ENCODE measurements at regions not wholly inside any gene's neighbourhood (a gene's known extent, or its start where the extent isn't known, plus 50 kb on each side); places are given as distances from the start of the nearest gene placed in this dataset.
A peak's percentile ranks its signal among the peaks of the same experiment; 100 is the strongest.

DNA sequence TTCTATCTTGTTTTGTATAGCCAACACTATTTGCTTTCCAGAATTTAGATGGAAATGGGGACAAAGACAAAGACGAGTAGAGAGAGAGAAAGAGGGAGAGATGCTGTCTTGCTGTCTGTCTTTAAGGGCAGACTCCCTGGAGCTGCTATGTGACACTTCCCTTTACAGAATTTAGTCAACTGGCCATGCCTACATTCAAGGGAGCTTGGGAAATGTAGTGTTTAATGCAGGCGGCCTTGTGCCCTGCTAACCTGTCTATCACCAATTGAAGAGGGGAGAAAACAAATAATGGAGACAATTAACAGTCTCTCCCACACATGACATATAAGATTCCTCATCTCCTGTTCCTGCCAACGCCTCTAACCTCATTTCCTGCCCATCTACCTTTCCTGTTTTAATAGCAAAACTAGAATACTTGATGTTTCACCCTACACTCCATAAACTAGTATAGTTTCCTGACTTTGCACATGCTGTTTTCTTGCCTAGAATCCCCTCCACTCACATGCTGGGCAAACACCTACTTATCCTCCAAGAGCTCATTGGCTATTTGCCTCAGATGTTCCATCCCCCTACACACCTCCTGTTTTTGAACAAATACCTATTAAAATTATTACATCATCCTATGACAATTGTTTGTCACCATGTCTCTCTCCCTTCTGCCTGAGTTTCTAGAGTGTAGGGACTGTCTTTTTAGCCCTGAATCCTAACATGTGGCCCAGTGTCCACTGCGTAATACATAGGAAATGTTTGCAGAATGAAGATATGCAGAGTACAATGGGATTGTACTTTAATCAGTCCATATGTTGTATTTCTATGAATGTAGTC lies 117.2 kb downstream of the SLC25A24 start:
- DNase-seq = peak; percentile 77

DNA sequence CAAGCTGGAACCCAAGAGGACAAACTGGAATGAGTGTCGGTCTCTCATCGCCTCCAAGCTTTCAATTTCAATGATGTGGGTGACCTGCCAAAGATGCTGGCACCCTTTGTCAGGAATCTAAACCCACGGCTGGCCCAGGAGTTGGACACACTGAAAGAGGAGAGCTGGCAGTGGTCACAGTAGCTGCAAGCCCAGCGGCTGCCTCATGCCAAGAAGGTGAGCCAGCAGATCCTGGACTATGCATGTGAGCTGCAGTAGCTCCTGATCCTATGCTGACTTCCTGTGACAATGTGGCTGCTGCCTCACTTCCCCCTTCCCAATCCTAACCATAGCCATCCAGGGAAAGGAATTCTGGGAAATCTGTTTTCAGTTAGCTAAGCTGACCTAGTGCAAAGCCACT lies 117.0 kb upstream of the VAV3 start:
- no peak for DNase-seq

DNA sequence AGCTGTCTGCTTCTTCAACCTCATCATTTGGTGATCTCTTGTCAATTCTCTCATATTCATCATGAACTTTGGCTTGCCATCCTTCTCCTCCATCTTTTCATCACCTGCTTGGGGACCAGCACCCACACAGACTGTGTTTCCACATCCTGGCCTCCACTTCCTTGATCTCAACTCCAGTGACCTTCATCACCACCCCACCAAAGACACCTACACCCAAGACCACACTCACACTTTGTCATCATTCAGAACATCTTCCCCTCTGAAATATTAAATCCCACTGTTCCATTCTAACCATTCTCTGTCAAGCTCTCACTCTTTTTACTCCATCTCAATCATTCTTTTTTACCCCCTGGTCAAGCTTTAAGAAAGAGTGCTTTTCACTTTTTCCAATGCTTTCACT lies 115.5 kb upstream of the VAV3 start:
- no peak for DNase-seq

DNA sequence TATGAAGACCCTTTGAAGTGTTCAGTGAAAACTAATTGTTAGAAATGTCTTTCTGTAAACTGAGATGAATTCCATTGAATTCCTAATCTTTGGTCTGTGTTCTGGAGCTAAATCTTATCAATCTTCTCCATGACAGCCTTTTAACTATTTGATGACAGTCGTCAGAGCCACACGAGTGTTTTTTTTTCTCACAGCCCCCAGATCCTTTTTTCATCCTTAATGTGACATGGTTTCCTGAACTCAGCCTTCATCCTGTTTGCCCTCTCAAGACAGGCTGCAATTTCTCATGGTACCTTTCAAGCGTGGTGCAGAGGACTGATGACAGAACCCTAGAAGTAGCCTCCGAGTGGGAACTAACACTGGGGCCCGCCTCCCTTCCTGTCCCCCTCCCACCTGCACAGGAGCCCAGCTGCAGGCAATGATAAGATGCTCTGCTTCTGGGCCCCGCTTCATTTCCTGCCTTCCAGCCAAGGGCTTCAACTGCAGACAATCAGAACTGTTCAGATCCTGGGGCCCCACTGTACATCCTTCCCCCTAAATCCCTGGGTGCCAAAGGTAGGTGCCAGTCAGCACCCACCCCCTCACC lies 114.6 kb upstream of the VAV3 start:
- no peak for DNase-seq

GRCh38 chr1:108077991-108078390 lies 113.0 kb upstream of the VAV3 start:
- no peak for DNase-seq

- DNase-seq = no peak
Measured at GRCh38 chr1:108075055-108075454, 110.1 kb upstream of the VAV3 start.

DNA sequence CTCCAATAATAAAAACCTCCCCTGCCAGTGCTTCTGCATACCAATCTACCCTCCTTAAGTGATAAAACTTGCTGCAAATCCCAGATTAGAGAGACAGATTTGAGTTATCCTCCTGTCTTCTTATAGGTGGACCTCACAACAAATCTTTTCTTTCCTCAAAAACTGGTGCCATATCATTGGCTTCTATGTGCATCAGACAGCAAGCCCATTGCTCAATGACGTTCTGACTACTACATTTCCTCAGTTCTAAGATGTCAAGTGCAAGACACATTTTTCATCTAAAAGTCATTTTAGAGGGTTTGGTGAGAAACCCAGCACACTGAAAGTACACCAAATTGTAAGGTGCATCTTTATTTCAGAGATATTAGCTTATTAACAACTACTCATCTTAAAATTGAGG lies 107.8 kb upstream of the VAV3 start:
- DNase-seq = no peak

DNA sequence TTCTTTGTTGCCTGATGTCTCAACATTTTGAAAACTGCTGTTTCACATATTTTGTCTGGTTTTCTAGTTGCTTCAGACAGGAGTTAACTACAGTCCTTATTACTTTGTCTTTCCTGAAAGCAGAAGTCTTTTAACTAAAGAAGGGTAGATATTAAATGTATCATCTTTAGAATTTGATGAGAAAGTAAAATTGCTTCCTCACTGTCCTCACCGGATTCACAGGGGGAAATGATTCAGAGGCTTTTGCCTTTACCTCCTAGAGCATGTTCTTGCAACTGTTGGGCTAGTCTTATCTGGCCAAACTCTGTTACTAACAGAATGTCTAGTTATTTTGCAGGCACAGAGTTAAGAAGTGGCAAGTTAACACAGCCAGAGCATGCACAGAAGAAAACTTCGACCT lies 107.2 kb upstream of the VAV3 start:
- DNase-seq = no peak

GRCh38 chr1:108071601-108072000 lies 106.6 kb upstream of the VAV3 start:
- DNase-seq = no peak

GRCh38 chr1:108070662-108071061 lies 105.7 kb upstream of the VAV3 start:
- no peak for DNase-seq

GRCh38 chr1:108067884-108068540 lies 103.0 kb upstream of the VAV3 start:
- DNase-seq = peak; percentile 2

DNA sequence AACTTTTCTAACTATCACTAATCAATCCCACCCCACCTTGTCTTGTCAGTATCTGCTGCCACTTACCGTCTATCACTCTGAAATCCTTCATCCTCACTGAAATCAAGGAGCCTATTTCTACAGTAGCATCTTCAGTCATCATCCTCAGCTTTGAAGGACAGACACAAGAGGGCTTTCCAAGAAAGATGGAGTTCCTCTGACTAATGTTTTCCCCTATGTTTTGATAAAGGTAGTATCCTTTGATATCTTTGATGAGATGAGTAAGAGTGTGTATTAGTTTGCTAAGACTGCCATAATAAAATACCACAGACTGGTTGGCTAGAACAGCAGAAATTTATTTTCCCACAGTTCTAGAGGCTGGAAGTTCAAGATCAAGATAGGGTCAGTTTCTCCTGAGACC lies 101.8 kb upstream of the VAV3 start:
- DNase-seq = no peak

DNA sequence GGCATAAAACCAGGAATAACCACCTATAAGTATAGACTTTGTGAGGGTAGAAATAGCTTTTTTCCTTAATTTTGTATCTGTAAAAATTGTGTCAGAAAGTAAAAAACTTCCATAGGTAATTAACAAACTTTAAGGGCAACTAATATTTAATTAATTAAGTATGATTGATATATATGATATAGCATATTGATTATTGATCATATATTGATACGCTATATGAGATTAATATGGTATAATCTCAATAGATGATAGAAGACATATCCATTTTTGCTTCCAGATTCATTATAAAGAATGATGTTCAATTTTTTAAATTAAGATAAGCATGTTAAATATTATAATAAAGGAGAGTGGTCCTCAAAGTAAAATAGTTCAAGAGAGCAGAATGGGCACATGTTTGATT lies 99.3 kb upstream of the VAV3 start:
- no peak for DNase-seq

DNA sequence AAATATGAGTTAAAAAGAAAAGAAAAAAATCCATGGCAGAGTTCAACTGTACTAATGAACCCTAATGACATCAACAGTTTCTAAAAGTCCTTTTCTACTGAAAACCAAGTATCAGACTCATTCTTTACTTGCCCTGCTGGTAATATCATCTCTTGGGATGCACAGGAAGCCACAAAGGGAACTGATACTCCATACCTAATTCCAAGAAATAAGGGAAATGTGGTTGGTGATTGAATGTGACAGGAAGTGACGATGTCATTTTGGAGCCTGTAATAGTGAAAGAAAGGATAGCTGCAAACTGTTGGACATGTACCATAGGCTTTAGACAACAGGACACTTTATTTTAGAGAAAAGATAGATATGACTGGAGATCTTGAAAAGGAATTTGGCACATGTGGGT lies 98.7 kb upstream of the VAV3 start:
- no peak for DNase-seq

GRCh38 chr1:108059945-108060344 lies 95.0 kb upstream of the VAV3 start:
- no peak for DNase-seq

DNA sequence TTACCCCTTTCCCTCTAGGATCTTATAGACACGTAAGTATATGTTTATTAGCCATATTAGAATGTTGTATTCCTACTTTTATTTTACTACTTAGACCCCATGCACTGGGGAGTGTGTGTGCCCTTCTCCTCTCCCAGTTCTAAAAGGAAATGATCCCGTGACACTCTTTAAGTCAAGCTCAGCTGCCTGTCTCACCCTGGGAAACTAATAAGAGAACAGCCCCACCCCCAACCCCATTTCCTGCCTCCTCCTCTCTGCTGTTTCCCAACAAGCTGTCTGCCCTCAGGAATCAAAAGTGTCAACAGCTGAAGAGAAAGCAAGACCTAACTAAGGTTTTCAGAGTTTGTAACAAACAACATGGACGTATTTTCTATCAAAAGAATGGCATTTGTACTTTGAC lies 92.6 kb upstream of the VAV3 start:
- peak; percentile 88 for DNase-seq

GRCh38 chr1:108056436-108056990 lies 91.5 kb upstream of the VAV3 start:
- DNase-seq = no peak

DNA sequence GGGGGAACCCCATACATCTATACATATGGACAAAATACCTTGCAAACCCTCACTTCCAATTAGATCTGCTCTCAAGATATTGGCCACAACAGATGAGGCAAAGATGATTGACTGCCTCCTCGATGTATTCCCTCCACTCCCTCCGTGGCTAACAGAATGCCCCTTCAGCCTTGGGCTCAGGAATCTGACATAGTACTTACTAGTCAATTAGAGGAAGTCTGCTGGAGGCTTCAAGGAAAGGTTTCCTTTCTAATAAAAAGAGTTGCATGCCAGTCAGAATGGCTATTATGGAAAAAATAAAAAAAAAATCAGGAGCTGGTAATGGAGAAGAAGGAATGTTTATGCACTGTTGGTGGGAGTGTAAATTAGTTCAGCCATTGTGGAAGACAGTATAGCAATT lies 90.4 kb upstream of the VAV3 start:
- peak; percentile 17 for DNase-seq

DNA sequence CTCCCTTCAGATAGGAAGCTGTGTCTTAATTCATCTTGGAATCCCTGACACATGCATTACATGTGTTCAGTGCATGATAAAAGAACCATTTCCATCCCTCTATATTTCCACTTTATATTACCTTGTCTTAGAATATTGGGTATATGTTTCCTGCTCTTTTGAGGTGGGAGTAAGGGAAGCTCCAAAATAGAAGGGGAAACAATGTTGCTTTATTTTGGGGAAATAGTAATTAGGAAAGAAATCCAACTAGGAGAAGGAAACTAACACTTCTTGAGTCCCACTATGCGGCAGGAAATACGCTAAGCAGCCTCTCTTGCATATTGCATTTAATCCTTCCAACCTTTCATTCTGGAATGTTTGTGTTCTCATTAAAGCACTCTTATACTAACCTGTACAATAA lies 89.4 kb upstream of the VAV3 start:
- DNase-seq = peak; percentile 36

DNA sequence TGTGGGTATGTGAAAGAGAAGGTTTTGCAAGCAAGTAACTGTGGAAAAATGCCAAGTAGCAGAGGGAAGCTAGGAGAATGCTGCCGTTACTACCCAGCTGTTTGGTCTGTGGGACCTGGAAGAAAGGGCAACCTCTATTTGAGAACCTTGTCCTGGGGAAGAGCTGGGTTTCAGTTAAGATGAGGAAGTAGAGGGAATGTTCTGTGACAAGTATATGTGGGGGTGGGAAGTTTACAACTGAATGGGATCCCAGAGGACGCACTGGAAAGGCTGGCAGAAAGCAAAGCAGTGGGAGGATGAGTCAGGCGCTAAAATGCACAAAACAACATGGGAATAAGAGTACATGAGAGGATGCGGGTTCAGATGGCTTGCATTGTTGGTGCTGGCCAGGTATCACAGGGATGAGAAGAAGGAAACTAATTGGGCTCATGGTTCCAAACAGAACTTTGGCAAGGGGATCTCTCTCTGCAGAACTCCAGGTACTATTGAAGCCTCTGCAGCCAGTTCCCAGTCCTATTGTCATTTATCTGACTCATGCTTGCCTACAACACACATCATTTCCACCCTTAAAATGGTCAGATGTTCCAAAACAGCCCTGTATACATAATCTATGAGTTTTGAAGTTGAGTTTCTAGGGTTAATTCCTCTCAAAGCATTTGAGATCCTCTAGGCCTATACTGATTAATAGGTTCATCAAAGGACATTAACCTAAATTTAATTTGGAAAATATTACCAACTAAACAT lies 88.5 kb upstream of the VAV3 start:
- DNase-seq = peak; percentile 32

DNA sequence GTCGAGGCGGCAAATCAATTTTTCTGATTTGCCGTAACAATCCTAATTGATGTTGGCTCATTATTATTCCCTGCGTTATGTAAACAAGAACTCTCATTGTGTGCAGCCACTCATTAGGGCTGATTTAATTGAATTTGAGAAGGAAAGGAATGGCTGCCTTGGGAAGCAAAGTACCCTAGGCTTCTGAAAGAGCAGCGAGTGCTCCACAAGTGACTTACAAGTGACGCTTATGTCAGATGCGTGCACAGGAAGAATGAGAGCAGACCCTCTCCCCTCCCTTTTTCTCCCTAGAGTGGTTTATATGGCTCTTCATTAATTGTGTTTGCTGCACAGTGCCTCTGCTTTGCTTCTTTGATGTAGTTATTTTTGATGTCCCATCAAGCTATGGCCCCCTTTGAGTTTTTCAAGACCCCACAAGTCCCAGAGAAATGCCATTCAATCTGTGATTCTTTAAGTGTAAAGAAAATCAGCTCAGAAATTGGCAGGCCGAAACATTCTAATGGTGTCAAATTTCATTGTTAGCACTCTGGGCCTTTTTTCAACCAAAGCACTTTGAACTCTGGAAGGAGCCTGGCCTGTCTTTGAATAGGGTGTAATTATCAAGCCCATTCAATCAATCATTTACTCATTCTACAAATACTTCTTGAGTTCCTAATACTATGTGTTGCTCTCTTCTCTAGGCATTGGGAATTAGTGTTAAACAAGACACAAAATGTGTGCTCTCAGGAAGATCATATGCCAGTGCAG lies 86.8 kb upstream of the VAV3 start:
- peak; percentile 87 for DNase-seq

- DNase-seq = peak; percentile 12
Measured at GRCh38 chr1:108050911-108051629, 86.1 kb upstream of the VAV3 start.

All from NCI-H69 (cell line).